ENCODE measurements at regions not wholly inside any gene's neighbourhood (a gene's known extent, or its start where the extent isn't known, plus 50 kb on each side); places are given as distances from the start of the nearest gene placed in this dataset.

GRCh38 chr2:150312271-150312670, 175.2 kb downstream of the RND3 start:
- intact Hi-C loops (cut with micrococcal nuclease) = no loop called here
- Histone ChIP-seq H3K36me3 (ENCODE audit: control insufficient read depth in 1 of 2, insufficient read depth in 2 of 2, low read length in 2 of 2) (no peaks in the 10 kb centered on the region), H3K27ac (ENCODE audit: low read depth, low read length) (no peak overlapping the region), H3K9me2 (ENCODE audit: insufficient read depth) (no peaks in the 10 kb centered on the region), H2AFZ (ENCODE audit: low read depth, low read length, poor library complexity, severe bottlenecking) (no peak overlapping the region), H4K20me1 (ENCODE audit: insufficient read depth) (no peaks in the 10 kb centered on the region), H3K9me3 (ENCODE audit: control insufficient read depth in 1 of 2, insufficient read depth in 1 of 2, low read depth in 1 of 2, low read length in 2 of 2) (0 out of 4 replicates have a peak, but pooled peaks cover 0 to 3% of the 10 kb centered on the region in 2 experiments), H3K4me1 (ENCODE audit: control insufficient read depth in 1 of 2, insufficient read depth in 2 of 2, low read length in 2 of 2) (peaks cover 0 to 7% of the 10 kb centered on the region in 2 experiments; a peak in 2 of 4 replicates), H3K4me2 (ENCODE audit: low read length) (no peak overlapping the region), H3K4me3 (replicated peaks in 1 of 2; ENCODE audit: low read depth in 1 of 2, low read length in 2 of 2) (no peak overlapping the region), H3K9ac (ENCODE audit: low read length) (no peak overlapping the region), H3K27me3 (ENCODE audit: insufficient read depth, low read length) (no peaks in the 10 kb centered on the region), H3K79me2 (ENCODE audit: insufficient read depth, low read length) (no peaks in the 10 kb centered on the region)
- RAD21 ChIA-PET (ENCODE audit: low non-redundant PET in 1 of 2, low total read pairs in 2 of 2, uncharacterized antibody in 2 of 2, unreplicated experiment in 2 of 2) = no interaction called here
- ATAC-seq = no peak
- no peak for TF ChIP-seq POLR2AphosphoS5 (IDR thresholded peaks at IDR 0.05; ENCODE audit: low read depth, low read length)
- no peak for TF ChIP-seq CTCF (IDR thresholded peaks at IDR 0.05 in 2 of 3, conservative IDR thresholded peaks at IDR 0.05 in 1 of 3; ENCODE audit: borderline replicate concordance in 1 of 3, insufficient read depth in 1 of 3, low read depth in 2 of 3, low read length in 2 of 3)
- TF ChIP-seq SP1 (IDR thresholded peaks at IDR 0.05; ENCODE audit: low read depth) = no peak
- no peak for TF ChIP-seq YY1 (IDR thresholded peaks at IDR 0.05; ENCODE audit: extremely low read depth, insufficient replicate concordance, low read depth, low read length)
- TF ChIP-seq TCF7L2 (IDR thresholded peaks at IDR 0.05; ENCODE audit: borderline replicate concordance, extremely low read depth, insufficient read depth, insufficient read length) = no peak
- TF ChIP-seq ZNF274 (IDR thresholded peaks at IDR 0.05; ENCODE audit: low read depth, low read length) = no peak
- no peak for TF ChIP-seq EZH2 (IDR thresholded peaks at IDR 0.05)
- no peak for TF ChIP-seq FOSL1 (IDR thresholded peaks at IDR 0.05; ENCODE audit: low read depth)
- CTCF ChIA-PET = no interaction called here
- no peak for DNase-seq (ENCODE audit: low read depth, low spot score)
- BruUV-seq (replicated peaks) = no TSS peak
- POLR2A ChIA-PET = no interaction called here
